Astrocyte (in vitro differentiated cells and primary cell): ENCODE measurements at regions not wholly inside any gene's neighbourhood (a gene's known extent, or its start where the extent isn't known, plus 50 kb on each side); places are given as distances from the start of the nearest gene placed in this dataset.
A peak's percentile ranks its signal among the peaks of the same experiment; 100 is the strongest.

Experiments used
- DNase-seq: peaks from one replicate; pipeline ENCODE4 v3.0.0-alpha.2; 2010; ENCODE audit warnings: low read depth
- FAIRE-seq: peaks from 2 replicates; lab custom pipeline; 2011; peaks lifted over from hg19 to GRCh38; lab: Jason Lieb, UNC
- H2AFZ ChIP-seq: 2 replicates; pipeline ENCODE4 v1.6.0; 2012; ENCODE audit warnings: low read depth, low read length, inconsistent platforms
- H3K27ac ChIP-seq: 2 replicates; pipeline ENCODE4 v1.5.1; 2011; ENCODE audit warnings: low read depth, low read length, inconsistent platforms
- H3K27me3 ChIP-seq: 2 replicates; pipeline ENCODE4 v1.6.0; 2011; ENCODE audit warnings: low read length, inconsistent platforms; ENCODE audit not compliant: insufficient read depth
- H3K36me3 ChIP-seq: 2 replicates; pipeline ENCODE4 v1.5.1; 2011; ENCODE audit warnings: low read length, inconsistent platforms; ENCODE audit not compliant: insufficient read depth
- H3K4me1 ChIP-seq: 2 replicates; pipeline ENCODE4 v1.5.1; 2011; ENCODE audit warnings: low read length, inconsistent platforms; ENCODE audit not compliant: insufficient read depth
- H3K4me2 ChIP-seq: 2 replicates; pipeline ENCODE4 v1.6.0; 2012; ENCODE audit warnings: low read length, inconsistent platforms
- H3K4me3 ChIP-seq: 2 replicates; pipeline ENCODE4 v1.5.1; 2011; ENCODE audit warnings: low read depth, mild to moderate bottlenecking, low read length, inconsistent platforms; ENCODE audit not compliant: insufficient read depth
- H3K79me2 ChIP-seq: 2 replicates; pipeline ENCODE4 v1.6.0; 2012; ENCODE audit warnings: mild to moderate bottlenecking, low read length, inconsistent platforms; ENCODE audit not compliant: insufficient read depth
- H3K9ac ChIP-seq: 2 replicates; pipeline ENCODE4 v1.6.0; 2012; ENCODE audit warnings: mild to moderate bottlenecking, low read length, inconsistent platforms
- H3K9me3 ChIP-seq: 2 replicates; pipeline ENCODE4 v1.5.1; 2012; ENCODE audit warnings: low read depth, mild to moderate bottlenecking, low read length, inconsistent platforms; ENCODE audit not compliant: insufficient read depth
- H4K20me1 ChIP-seq: 2 replicates; pipeline ENCODE4 v1.6.0; 2012; ENCODE audit warnings: low read length, inconsistent platforms; ENCODE audit not compliant: insufficient read depth
- H3K27ac Mint-ChIP-seq: one replicate; pipeline ENCODE4 v1.8.0; 2021; ENCODE audit warnings: mild to moderate bottlenecking, mixed read lengths; ENCODE audit not compliant: unreplicated experiment
- H3K27me3 Mint-ChIP-seq: one replicate; pipeline ENCODE4 v1.8.0; 2021; ENCODE audit warnings: low read depth, mixed read lengths; ENCODE audit not compliant: unreplicated experiment
- H3K36me3 Mint-ChIP-seq: one replicate; pipeline ENCODE4 v1.8.0; 2021; ENCODE audit warnings: low read depth, mixed read lengths; ENCODE audit not compliant: unreplicated experiment
- H3K4me1 Mint-ChIP-seq: one replicate; pipeline ENCODE4 v1.8.0; 2021; ENCODE audit warnings: low read depth, mixed read lengths; ENCODE audit not compliant: unreplicated experiment
- H3K4me3 Mint-ChIP-seq: one replicate; pipeline ENCODE4 v1.8.0; 2021; ENCODE audit warnings: mild to moderate bottlenecking, moderate library complexity, mixed read lengths; ENCODE audit not compliant: unreplicated experiment
- H3K9me3 Mint-ChIP-seq: one replicate; pipeline ENCODE4 v1.8.0; 2021; ENCODE audit warnings: mild to moderate bottlenecking, mixed read lengths; ENCODE audit not compliant: unreplicated experiment
- CTCF ChIP-seq: IDR thresholded peaks from 2 replicates; pipeline ENCODE4 v1.5.1; 2011; ENCODE audit warnings: low read depth, mild to moderate bottlenecking, inconsistent platforms, low read length, moderate library complexity; ENCODE audit not compliant: insufficient read depth
- EZH2 ChIP-seq: IDR thresholded peaks from 2 replicates; pipeline ENCODE4 v1.6.1; 2012; ENCODE audit warnings: mild to moderate bottlenecking, low read length, inconsistent platforms; ENCODE audit not compliant: insufficient read depth

GRCh38 chr16:64627288-64627687, 494.6 kb downstream of the CDH11 start:
- H3K4me3 Mint-ChIP-seq: no peak overlapping the region
- no peaks in the 10 kb centered on the region for H3K27me3 Mint-ChIP-seq
- no peaks in the 10 kb centered on the region for H3K9me3 Mint-ChIP-seq
- H4K20me1 ChIP-seq: no peaks in the 10 kb centered on the region
- H3K27me3 ChIP-seq: no peaks in the 10 kb centered on the region
- no peak overlapping the region for H3K27ac ChIP-seq
- H3K36me3 ChIP-seq: no peaks in the 10 kb centered on the region
- no peak overlapping the region for H3K9ac ChIP-seq
- no peaks in the 10 kb centered on the region for H3K79me2 ChIP-seq
- peaks cover 8% of the 10 kb centered on the region for H3K4me1 Mint-ChIP-seq
- no peak for FAIRE-seq
- no peaks in the 10 kb centered on the region for H3K9me3 ChIP-seq
- no peak for TF ChIP-seq EZH2
- no peak for TF ChIP-seq CTCF
- no peak overlapping the region for H3K4me3 ChIP-seq
- no peaks in the 10 kb centered on the region for H3K4me1 ChIP-seq
- no peak overlapping the region for H3K27ac Mint-ChIP-seq
- no peak overlapping the region for H2AFZ ChIP-seq
- no peak for DNase-seq
- no peak overlapping the region for H3K4me2 ChIP-seq
- H3K36me3 Mint-ChIP-seq: no peaks in the 10 kb centered on the region

GRCh38 chr16:64626776-64627175, 495.1 kb downstream of the CDH11 start:
- no peaks in the 10 kb centered on the region for H3K27me3 ChIP-seq
- DNase-seq (peak; percentile 8), FAIRE-seq (no peak)
- H3K9ac ChIP-seq: no peak overlapping the region
- Mint-ChIP-seq H3K4me1 (peaks cover 8% of the 10 kb centered on the region), H3K4me3 (no peak overlapping the region), H3K27ac (no peak overlapping the region), H3K36me3 (no peaks in the 10 kb centered on the region), H3K27me3 (no peaks in the 10 kb centered on the region), H3K9me3 (no peaks in the 10 kb centered on the region)
- TF ChIP-seq CTCF (no peak), EZH2 (no peak)
- no peak overlapping the region for H3K4me3 ChIP-seq
- H3K4me1 ChIP-seq: no peaks in the 10 kb centered on the region
- H3K79me2 ChIP-seq: no peaks in the 10 kb centered on the region
- H3K4me2 ChIP-seq: no peak overlapping the region
- no peaks in the 10 kb centered on the region for H3K9me3 ChIP-seq
- no peak overlapping the region for H2AFZ ChIP-seq
- H4K20me1 ChIP-seq: no peaks in the 10 kb centered on the region
- no peaks in the 10 kb centered on the region for H3K36me3 ChIP-seq
- no peak overlapping the region for H3K27ac ChIP-seq

- Histone ChIP-seq H3K79me2 (no peaks in the 10 kb centered on the region), H3K4me2 (no peak overlapping the region), H3K4me1 (no peaks in the 10 kb centered on the region), H3K27me3 (no peaks in the 10 kb centered on the region), H4K20me1 (no peaks in the 10 kb centered on the region), H3K9ac (no peak overlapping the region), H2AFZ (no peak overlapping the region), H3K27ac (no peak overlapping the region), H3K9me3 (no peaks in the 10 kb centered on the region), H3K36me3 (no peaks in the 10 kb centered on the region), H3K4me3 (no peak overlapping the region)
- no peak for FAIRE-seq
- Mint-ChIP-seq H3K4me1 (no peaks in the 10 kb centered on the region), H3K27me3 (no peaks in the 10 kb centered on the region), H3K4me3 (no peak overlapping the region), H3K27ac (no peak overlapping the region), H3K9me3 (no peaks in the 10 kb centered on the region), H3K36me3 (no peaks in the 10 kb centered on the region)
- no peak for TF ChIP-seq CTCF
- TF ChIP-seq EZH2: no peak
- no peak for DNase-seq
Observed at GRCh38 chr16:64621616-64622015, 500.2 kb downstream of the CDH11 start.
